HG03045 (cell line): ENCODE measurements at regions not wholly inside any gene's neighbourhood (a gene's known extent, or its start where the extent isn't known, plus 50 kb on each side); places are given as distances from the start of the nearest gene placed in this dataset.
"Not testable (repeated sequence)": the region's sequence is repeated elsewhere in the genome, so short reads cannot be mapped to it uniquely, and the experiment has no call there.

Source experiments
- ATAC-seq: cut with Tn5 transposase; IDR thresholded peaks from one replicate; pipeline ENCODE4 v1.9.1; 2021; ENCODE audit warnings: mild to moderate bottlenecking, moderate library complexity; ENCODE audit not compliant: unreplicated experiment

- no peak for ATAC-seq
These were observed 122.0 kb downstream of the CT47B1 start for GRCh38 chrX:120753413-120754251.

- ATAC-seq, result no peak
These were observed 122.7 kb upstream of the C1GALT1C1 start for GRCh38 chrX:120752431-120753082.

GRCh38 chrX:120751683-120752082 is 121.8 kb upstream of the C1GALT1C1 start:
- ATAC-seq, result no peak

GRCh38 chrX:120750381-120750780 is 120.5 kb upstream of the C1GALT1C1 start:
- ATAC-seq, result no peak

- peak; percentile 73 for ATAC-seq
These were observed 119.4 kb upstream of the C1GALT1C1 start for GRCh38 chrX:120749141-120749846.

GRCh38 chrX:120746153-120746552 is 116.3 kb upstream of the C1GALT1C1 start:
- no peak for ATAC-seq

GRCh38 chrX:120742946-120743665 is 113.3 kb upstream of the C1GALT1C1 start:
- no peak for ATAC-seq

GRCh38 chrX:120741452-120741851 is 111.6 kb upstream of the C1GALT1C1 start:
- no peak for ATAC-seq

- ATAC-seq, result no peak
These were observed 110.2 kb upstream of the C1GALT1C1 start for GRCh38 chrX:120740072-120740471.

- no peak for ATAC-seq
These were observed 109.4 kb upstream of the C1GALT1C1 start for GRCh38 chrX:120739300-120739699.

- ATAC-seq, result no peak
These were observed 107.1 kb upstream of the C1GALT1C1 start for GRCh38 chrX:120736989-120737388.

DNA sequence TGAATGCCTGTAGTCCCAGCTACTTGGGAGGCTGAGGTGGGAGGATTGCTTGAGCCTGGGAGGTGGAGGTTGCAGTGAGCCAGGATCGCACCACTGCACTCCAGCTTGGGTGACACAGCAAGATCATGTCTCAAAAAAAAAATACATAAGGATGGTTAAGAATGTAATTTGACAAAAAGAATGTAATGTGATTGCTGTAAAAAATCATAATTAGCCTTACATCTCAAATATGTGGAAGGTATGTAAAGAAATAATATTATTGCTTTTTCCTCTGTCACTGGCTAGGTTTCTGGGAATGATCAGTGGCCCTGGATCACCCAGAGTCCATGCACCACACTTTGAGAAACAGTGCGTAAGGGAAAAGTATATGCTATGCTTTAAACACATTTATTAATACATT is 106.1 kb upstream of the C1GALT1C1 start:
- no peak for ATAC-seq

DNA sequence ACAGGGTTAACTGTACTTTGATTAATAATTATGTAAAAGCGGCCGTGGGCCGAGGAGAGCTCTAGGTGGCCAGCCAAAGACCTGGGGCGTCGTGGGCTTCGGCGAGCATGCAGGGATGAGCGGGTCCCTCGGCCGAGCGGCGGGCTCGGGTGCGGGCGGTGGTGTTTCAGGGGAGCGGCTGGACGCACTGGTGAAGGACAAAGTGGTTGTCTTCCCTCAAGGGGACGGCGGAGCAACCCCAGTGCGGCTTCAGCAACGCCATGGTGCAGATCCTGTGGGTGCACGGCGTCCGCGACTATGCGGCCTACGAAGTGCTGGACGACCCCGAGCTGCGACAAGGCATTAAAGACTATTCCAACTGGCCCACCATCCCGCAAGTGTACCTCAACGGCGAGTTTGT is 103.0 kb upstream of the C1GALT1C1 start:
- ATAC-seq, result no peak

DNA sequence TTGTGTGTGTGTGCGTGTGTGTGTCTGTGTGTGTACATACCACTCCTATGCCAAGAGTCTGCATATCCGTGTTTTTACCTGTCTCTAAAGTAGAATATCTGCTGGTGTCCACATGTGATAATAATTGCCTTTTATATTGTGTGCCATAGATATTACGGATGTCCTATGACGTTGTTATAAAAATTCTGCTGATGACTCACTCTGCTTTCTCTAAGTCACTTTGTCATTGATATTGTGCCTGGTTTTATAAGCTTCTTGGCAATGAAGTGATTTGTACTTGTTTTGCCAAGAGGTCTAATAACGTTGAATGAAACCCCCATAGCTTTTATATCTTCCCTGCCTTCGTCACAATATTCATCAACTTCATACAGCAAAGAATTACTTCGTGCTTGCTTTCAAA is 102.6 kb upstream of the C1GALT1C1 start:
- no peak for ATAC-seq

GRCh38 chrX:120731386-120731785 is 101.5 kb upstream of the C1GALT1C1 start:
- ATAC-seq, result no peak

DNA sequence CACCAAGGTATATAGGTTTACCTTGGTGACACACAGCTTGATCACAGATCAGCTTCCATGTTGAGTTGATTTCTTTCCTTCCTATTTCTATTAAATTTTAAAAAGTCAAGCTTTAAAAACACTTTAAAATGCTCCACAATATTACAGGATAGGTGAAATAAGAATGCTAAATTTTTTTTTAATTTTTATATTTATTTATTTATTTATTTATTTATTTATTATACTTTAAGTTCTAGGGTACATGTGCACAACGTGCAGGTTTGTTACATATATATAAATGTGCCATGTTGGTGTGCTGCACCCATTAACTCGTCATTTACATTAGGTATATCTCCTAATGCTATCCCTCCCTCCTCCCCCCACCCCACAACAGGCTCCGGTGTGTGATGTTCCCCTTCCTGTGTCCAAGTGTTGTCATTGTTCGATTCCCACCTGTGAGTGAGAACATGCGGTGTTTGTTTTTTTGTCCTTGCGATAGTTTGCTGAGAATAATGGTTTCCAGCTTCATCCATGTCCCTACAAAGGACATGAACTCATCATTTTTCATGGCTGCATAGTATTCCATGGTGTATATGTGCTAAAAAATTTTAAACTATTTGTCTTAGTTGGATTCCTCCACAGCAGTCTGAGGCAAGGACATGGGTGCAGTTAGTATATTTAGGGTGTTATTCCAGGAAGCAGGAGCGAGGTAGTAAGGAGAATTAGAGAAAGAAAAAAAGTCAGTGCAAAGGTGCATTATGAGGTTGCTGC is 99.8 kb upstream of the C1GALT1C1 start:
- ATAC-seq, result not testable (repeated sequence)

DNA sequence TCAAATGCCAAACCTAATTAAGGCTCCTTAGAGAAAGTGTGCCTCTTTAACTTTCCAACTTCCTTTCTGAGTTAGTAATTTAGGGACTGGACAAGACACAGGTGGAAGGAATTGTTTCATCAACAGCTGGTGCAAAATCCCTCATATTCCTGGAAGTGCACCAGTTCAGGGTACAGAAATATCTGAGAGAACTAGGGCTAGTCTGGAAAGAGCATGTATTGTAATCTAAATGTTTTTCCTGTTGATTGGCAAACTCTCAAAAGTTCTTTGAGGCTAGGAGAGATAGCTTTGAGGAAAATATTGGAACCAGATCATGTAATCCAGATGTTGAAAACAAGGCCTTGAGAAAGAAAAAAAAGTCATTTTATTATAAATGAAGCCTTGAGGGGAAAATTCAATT is 98.1 kb upstream of the C1GALT1C1 start:
- no peak for ATAC-seq

GRCh38 chrX:120727452-120727851 is 97.6 kb upstream of the C1GALT1C1 start:
- ATAC-seq, result no peak

- ATAC-seq, result peak; percentile 94
These were observed 96.4 kb upstream of the C1GALT1C1 start for GRCh38 chrX:120726294-120726693.

- no peak for ATAC-seq
These were observed 96.0 kb upstream of the C1GALT1C1 start for GRCh38 chrX:120725874-120726273.
